GM19023 (cell line): ENCODE measurements at regions not wholly inside any gene's neighbourhood (a gene's known extent, or its start where the extent isn't known, plus 50 kb on each side); places are given as distances from the start of the nearest gene placed in this dataset.
"Not testable (repeated sequence)": the region's sequence is repeated elsewhere in the genome, so short reads cannot be mapped to it uniquely, and the experiment has no call there.

Source experiments
- ATAC-seq: cut with Tn5 transposase; IDR thresholded peaks from one replicate; pipeline ENCODE4 v1.9.1; 2021; ENCODE audit warnings: mild to moderate bottlenecking, moderate library complexity; ENCODE audit not compliant: unreplicated experiment

- no peak for ATAC-seq
Measured at GRCh38 chr2:17373041-17373440, 145.2 kb downstream of the RAD51AP2 start.

GRCh38 chr2:17363846-17364245, 154.4 kb downstream of the RAD51AP2 start:
- no peak for ATAC-seq

- no peak for ATAC-seq
Measured at GRCh38 chr2:17362956-17363355, 155.3 kb downstream of the RAD51AP2 start.

- ATAC-seq, result peak; percentile 89
Measured at GRCh38 chr2:17355608-17356329, 162.5 kb downstream of the RAD51AP2 start.

- no peak for ATAC-seq
Measured at GRCh38 chr2:17353263-17353662, 165.0 kb downstream of the RAD51AP2 start.

- not testable (repeated sequence) for ATAC-seq
Measured at GRCh38 chr2:17342692-17343091, 175.5 kb downstream of the RAD51AP2 start.

- ATAC-seq, result no peak
Measured at GRCh38 chr2:17337507-17337906, 180.7 kb downstream of the RAD51AP2 start.

- no peak for ATAC-seq
Measured at GRCh38 chr2:17336458-17336857, 181.8 kb downstream of the RAD51AP2 start.

GRCh38 chr2:17334300-17334699, 183.9 kb downstream of the RAD51AP2 start:
- no peak for ATAC-seq

- ATAC-seq, result no peak
Measured at GRCh38 chr2:17331636-17332035, 186.6 kb downstream of the RAD51AP2 start.

- ATAC-seq, result no peak
Measured at GRCh38 chr2:17328161-17328560, 190.1 kb downstream of the RAD51AP2 start.

- ATAC-seq, result no peak
Measured at GRCh38 chr2:17327649-17328048, 190.6 kb downstream of the RAD51AP2 start.

- no peak for ATAC-seq
Measured at GRCh38 chr2:17326717-17327116, 191.5 kb downstream of the RAD51AP2 start.

GRCh38 chr2:17323697-17324096, 194.5 kb downstream of the RAD51AP2 start:
- no peak for ATAC-seq

GRCh38 chr2:17322461-17322860, 195.8 kb downstream of the RAD51AP2 start:
- ATAC-seq, result no peak

GRCh38 chr2:17319090-17319489, 199.2 kb downstream of the RAD51AP2 start:
- ATAC-seq, result no peak

GRCh38 chr2:17318013-17318412, 200.2 kb downstream of the RAD51AP2 start:
- no peak for ATAC-seq

- ATAC-seq, result no peak
Measured at GRCh38 chr2:17317439-17317976, 200.7 kb downstream of the RAD51AP2 start.

- no peak for ATAC-seq
Measured at GRCh38 chr2:17313261-17313660, 205.0 kb downstream of the RAD51AP2 start.

- ATAC-seq, result no peak
Measured at GRCh38 chr2:17311771-17312511, 206.3 kb downstream of the RAD51AP2 start.

GRCh38 chr2:17311106-17311619, 207.1 kb downstream of the RAD51AP2 start:
- ATAC-seq, result no peak
